Kidney tubule cell (primary cell): ENCODE measurements at regions not wholly inside any gene's neighbourhood (a gene's known extent, or its start where the extent isn't known, plus 50 kb on each side); places are given as distances from the start of the nearest gene placed in this dataset.
A peak's percentile ranks its signal among the peaks of the same experiment; 100 is the strongest.

ENCODE experiments used
- DNase-seq: peaks from one replicate; pipeline ENCODE4 v3.0.0-alpha.2; 2018; ENCODE audit warnings: low spot score

DNA sequence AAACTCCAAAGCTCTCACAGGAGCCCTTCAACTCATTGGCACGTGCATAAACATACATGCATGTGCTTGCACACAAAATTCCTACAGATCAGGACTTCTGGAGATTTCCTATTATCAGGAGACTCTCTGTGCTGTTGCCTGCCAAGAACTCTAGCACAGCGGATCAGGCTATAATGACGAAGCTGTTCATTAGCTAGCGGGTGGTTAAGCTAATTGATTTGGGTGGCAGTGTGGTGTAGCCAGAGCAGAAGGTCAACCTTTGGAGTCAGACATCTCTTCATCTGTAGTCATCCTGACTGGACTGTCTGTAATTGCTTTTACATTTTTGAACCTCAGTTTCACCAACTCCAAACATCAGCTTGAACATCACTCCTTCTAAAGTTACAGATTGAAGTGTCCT lies 69.0 kb downstream of the KIF2B start:
- DNase-seq = peak; percentile 44

DNA sequence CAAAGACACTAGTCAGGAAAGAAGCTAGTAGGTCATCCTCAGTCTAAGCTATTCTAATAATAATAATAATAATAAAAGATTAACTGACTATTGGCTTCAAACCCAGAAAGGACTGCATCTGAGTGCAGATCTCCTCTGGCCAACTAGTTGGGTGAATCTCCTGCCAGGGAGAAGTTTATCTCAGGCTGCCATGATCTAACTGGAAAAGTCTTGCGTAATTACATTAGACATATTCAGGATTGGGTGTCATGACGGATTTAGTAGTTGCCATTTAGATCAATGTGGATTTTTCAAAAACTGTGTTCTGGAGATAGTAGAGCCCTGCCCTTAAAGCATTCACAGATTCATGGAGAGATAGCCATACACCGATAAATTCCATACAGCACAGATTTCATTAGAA lies 69.5 kb downstream of the KIF2B start:
- no peak for DNase-seq

DNA sequence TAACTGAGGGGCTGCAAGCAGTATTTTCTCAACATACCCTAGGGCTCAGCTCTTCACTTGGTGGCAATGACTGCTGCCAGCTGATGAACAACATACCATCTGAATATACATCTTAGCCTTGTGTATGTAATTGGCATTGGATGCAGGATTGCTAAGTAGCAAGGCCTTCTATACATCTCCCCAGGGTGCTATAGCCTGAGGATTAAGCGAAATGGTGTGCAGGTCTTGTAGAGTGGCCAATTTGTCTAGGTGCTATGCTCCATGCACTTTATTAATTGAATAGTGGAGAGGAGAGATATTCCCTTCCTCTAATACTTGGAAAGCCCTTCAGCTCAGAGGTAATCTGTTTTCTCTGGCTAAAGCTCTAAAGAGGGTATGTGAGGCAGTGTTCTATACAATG lies 71.9 kb downstream of the KIF2B start:
- DNase-seq = no peak

DNA sequence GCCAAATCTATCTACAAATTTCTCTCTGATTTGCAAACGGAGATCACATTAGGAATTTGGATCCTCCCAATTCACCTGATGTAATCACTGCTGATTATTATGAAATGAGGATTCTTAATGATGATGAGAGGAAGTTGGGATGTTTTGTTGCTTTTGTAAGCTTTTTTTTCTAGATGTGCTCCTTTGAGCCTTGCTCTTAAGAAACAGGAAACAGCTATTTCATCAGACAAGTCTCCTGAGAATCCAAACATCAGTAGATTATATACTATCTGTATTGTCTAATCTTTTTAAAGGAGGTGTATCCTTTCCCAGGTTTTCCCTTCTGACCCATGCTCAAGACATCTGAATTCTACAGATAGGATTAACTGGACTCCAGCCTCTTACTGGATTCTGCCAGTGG lies 73.3 kb downstream of the KIF2B start:
- DNase-seq = no peak

DNA sequence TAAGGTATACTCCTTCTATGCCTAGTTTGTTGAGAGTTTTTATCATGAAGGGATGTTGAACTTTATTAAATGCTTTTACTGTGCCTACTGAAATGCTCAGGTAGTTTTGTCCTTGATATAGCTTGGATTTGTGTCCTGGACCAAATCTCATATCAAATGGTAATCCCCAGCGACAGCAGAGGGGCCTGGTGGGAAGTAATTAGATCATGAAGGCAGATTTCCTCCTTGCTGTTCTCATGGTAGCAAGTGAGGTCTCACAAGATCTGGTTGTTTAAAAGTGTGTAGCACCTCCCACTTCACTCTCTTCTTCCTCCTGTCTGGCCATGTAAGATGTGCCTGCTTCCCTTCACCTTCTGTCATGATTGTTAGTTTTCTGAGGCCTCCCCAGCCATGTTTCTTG lies 78.2 kb downstream of the KIF2B start:
- no peak for DNase-seq

DNA sequence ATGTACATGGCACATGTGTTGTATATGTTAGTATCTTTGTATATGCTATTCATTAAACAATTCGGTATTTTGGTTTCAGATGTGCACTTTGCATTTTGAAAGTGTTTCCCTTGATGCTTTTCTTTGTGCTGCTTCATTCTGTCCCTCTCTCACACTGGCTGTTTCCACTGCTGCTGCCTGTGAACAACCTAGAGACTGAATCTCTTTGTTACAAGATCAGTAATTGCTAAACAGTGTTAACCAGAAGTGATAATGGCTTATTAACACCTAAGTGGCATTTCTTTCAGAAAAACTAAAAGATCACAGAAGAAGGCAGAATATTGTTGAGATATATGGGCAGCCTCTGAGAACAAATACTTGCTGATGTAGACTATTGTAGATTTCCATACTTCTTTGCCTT lies 84.7 kb downstream of the KIF2B start:
- DNase-seq = no peak

DNA sequence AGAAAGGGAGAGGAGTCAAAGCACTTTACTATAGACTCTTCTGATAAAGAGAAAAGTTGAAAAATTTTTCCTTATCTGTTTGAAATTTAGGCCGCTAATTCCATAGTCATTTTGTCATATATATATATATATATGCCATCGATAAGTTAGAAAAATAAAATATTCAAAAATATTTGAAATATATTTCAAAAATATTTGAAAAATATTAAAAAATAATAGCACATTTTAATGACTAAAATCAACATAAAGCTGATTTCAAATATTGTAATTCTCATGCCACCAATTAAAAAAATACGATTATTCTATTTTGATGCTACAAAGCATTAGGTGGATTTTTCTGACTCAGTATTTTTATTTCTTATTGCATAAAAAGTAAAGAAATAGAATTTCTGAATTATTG lies 87.1 kb downstream of the KIF2B start:
- no peak for DNase-seq

DNA sequence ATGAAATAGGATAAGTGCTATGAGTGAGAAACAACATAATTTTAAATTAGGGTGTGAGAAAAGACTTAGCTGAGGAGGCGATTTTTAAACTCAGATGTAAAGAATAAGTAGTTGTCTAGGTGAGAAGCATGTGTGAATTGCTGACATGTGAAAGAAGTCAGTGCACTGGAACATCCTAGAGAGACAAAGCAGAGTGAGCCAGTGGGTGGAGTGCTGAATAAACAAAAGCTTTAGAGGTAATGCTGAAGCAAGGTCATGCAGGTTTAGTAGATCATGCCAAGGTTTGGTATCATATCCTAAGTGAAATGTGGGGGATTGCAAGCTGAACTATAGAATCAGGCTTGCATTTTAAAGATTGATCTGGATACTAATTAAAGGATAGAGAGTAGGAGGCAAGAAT lies 89.4 kb downstream of the KIF2B start:
- DNase-seq = no peak

DNA sequence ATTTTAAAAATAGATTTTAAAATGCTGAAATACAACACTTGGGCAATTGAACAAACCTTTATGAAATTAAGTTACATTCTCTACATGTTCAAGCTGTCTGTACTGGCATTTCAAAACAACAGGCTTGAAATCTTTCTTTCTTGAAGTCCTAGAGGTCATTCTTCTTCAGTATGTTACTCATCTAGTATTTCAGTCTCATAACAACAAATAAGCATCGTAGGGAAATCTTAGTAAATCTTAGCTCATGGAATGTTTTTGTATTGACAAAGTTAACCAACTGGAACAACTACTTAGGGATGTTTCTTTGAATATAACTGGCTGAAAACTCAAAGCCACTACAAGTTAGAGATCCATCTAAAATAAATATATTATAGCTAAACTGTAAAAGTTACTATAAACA lies 96.6 kb downstream of the KIF2B start:
- peak; percentile 2 for DNase-seq

DNA sequence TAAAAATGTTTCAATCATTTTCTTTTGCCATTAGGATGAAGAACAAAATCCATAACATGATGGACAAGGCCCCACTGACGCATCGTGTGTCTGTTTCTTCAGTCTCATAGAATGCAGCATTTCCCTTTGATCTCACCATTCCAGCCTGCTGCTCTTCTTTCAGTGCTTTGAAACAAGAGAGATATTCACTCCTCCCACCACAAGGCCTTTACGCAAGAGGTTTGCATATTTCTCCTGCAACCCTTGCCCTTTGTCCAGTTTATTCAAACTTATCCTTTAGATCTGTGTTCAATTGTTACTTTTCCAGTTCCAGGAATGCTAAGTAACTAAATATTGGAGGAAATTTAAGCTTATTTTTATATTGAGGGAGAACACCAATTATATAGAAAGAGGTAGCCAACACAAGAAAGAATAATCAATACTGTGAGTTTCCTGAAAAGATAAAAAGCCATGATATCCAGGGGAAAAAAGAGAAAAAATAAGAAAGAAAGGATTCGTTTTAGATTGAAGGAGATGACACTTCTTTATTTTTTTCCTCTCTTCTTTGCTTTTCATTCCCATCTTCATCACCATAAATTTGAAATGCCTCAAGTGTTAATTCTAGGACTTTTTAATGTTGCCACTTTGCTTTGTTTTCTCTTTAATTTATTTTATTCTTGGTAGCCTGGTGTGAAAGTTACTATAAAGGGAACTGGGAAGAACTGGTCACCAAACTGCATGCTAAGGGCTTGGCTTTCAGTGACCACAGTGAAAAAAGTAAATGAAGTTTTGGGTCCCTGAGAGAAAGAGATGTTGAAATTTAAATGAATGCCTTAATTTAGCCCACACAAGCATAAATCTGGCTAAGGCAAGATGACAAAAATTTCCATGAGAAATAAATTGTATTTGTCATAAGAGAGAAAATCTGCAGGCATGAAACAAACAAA lies 102.1 kb downstream of the KIF2B start:
- DNase-seq = peak; percentile 4

DNA sequence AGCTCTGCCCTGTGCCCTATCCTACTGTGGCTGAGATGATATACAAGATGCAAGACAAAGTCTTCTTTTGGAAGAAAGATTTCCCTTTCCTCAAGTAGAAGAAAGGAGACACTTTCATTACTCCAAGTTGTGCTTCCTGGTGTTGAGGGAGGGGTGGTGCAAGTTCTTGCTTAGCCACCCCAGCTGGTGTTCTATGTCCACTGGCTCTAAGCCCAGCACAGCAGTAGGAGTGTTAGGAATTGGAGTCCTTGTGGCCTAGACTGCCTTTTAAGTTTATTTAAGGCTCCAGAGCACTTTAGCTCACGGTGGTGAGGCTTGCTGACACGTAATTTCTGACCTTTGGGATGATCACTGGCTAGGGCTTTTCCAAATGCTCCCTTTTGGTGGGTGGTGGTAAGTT lies 109.7 kb downstream of the KIF2B start:
- DNase-seq = no peak

DNA sequence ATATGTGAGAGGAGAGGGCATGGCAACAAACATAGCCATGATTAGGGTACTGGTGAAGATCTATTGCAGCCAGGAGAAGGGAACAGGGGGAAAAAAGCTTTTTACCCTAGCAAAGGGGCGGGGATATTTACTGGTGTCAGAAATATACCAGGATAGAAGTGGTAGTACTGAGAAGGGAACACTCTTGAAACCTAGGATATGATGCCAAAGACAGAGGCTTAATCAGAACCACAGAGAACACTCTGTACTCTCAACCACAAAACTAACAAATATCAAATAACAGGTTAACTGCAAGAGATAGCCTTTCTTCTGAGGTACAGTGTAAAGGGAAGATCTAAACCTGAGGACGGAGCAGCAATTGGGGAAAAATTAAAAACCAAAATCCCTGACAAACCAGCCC lies 112.2 kb downstream of the KIF2B start:
- DNase-seq = no peak

DNA sequence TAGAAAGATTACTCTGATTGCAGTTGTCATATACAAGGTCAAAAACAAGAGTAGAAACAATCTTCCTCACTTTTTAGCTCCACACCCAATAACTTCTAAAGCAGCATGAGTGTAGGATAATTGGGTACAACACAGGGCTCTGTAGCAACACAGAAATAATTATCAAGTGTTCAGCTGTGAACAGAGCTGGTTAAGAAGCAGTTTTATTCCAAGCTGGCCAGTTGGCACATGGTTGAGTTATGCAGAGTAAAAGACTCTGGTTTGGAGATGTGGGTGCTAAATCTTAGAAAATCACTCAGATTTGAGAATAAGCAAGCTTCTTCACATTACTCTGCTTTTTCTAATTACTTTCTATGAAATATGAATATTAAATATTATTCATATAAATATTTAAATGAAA lies 118.5 kb downstream of the KIF2B start:
- no peak for DNase-seq

DNA sequence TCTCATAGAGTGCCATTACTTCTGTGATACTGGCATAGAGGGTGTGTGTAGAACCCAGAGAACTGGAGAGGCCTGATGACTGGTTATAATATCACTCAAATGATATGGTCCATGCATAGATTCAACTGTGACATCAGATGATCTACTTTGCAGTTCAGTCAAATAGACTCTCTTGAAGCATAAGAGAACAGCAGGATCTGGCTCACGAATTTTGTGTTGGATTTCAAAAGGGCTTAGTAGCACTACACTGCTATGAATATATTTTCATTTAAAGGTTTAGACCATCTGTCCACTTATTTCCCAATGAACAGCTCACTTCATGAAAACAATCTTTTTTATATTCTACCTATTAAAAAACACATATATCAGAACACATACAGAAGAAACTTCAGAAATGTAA lies 119.7 kb downstream of the KIF2B start:
- DNase-seq = no peak

DNA sequence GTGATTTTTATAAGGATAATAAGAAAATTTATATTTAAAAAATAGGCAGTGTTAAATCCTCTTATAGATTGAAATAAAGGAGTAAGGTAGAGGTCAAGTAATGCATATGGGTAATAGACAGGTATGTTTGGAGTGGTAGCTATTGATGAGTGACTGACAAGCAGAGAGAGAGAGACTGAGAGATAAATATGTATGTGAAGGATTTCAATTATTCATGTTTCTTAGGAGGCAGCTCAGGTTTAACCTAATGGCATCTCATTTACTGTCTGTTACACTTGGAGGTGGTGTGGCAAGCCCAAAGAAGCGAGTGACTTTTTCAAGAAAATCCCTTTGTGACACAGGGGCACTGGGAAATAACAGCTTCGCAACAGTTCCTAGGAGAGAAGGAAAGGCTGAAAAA lies 120.2 kb downstream of the KIF2B start:
- no peak for DNase-seq

DNA sequence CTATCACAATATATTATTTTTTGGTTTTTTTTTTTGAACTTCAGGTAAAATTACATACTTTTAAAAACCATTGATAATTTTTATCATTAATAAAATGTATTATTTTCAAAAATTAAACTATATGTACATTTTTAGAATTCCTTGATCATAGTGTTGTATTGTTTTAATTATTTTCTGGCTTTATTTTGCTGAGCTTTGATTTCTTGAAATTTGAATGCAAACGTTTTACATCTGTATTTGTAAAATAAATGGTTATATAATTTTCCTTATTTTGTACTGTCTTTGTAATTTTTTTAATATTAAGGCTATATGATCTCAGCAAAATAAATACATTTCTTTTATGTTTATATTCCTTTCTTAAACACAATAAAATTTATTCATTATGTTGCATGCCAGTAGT lies 125.6 kb downstream of the KIF2B start:
- DNase-seq = no peak

DNA sequence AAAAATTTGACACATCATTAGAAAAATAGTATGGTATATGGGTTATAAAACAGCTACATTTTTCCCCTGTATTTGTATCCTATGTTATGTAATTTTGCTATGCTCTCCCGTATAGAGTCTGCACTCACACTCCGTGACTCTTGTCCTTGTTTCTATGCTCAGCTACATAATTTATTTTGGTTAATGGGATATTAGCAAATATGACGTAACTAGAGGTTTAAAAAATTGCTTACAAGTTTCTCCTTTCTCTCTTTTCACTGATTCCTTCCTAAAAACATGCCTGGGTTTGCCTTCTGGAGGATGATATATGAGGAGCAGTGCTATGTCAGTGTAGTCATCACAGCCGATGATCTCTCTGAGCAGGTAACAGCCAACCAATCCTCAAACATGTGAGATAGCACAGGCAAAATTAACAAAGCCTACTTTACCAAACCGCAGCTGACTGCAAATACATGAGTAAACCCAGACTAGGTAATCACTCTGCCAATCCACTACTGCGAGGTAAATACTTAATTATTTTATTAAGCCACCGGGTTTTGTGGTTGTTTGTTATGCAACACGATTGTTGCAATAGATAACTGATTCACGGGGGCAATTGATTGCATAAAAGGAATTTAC lies 126.9 kb downstream of the KIF2B start:
- peak; percentile 9 for DNase-seq

DNA sequence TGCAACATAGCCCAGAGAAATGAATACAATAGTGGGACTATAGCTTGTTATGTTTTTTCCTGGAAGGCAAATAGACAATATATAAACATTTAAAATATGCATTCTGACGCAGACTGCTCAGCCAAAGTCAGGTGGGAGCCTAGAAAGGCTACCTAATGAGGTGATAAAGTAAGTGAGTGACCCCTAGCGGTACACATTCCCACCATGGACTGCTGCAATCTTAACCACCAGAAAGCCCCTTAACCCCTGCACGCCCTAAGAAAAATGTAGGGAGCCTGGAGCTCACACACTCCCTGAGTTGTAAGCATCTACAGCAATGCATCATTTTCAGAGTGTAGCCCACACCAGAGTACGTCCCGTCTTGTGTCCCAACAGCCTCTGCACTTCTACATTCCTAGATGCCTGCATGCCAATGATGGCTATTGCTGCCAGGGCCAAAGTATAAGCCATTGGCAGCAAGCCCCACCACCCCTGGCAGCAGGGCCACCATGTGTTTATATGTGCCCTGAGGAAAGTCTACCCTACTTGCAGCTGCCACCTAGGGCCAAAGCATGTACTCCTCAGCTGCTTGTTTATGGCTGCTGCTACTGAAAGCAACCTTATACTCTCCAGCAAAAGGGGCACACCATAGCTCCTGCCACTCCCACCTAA lies 127.6 kb downstream of the KIF2B start:
- DNase-seq = peak; percentile 29

DNA sequence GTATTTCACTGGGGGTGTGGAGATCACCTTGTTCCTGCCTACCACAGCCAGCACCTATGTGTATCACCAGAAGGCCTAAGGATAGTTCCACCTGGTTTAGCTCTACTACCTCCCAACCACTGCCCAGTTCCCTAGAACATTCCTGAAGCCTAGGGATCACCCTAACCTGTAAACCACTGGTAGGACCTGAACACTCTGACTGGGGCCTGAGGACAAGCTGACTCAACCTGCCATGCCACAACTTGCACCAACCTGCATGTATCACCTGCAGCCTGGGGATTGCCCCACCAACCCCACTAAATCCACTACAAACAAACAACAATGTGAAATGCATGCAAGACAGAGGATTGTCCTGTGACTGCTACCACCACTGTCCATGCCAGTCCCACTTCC lies 128.1 kb downstream of the KIF2B start:
- no peak for DNase-seq

DNA sequence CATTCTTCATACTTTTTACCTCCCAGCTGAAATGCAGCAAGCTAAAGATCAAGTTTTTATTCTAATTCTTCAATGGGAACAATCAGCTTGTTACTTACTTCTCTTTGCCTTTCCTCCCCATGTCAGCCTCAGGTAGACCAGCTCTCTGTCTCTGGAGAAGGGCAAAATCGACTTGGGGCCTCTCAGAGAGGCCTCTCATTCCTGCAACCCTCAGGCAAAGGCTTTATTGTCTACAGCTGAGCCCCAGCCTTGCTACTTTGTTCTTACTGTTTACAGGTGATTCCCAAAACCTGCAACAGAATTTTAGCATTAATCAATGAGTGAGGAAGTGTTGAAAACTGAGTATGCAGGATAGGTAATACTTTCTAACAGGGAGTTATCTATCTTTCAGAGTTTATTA lies 148.6 kb downstream of the KIF2B start:
- DNase-seq = no peak

DNA sequence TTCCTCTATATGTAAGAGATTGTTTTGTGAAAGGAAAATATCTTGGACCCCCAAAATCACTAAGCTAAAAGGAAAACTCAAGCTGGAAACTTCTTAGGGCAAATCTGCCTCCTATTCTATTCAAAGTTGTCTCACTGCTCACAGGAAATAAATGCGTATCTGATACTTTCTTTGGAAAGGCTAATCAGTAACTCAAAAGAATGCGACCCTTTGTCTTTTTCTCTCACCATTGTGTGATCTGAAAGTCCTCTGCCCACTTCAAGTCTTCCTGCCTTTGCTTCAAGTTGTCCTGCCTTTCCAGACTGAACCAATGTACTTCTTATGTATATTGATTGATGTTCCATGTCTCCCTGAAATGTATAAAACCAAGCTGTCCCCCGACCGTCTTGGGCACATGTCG lies 157.3 kb downstream of the KIF2B start:
- peak; percentile 3 for DNase-seq

DNA sequence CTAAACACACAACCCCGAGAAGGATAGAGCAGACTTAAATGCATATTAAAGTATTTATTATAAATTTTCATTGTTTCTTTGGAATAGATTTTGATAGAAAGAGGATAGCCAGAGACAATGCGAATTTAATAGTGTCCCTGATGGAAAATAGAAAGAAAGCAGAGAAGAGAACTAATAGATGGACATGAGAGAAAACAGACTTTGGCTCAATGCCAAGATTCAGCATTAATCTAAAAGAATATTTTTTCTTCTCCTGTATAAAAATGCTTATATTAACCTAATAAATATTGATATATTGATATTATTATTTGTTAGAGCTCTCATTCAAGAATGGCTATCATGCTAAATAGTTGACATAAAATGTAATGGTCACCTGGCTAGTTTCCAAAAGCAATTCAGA lies 173.4 kb downstream of the KIF2B start:
- no peak for DNase-seq

DNA sequence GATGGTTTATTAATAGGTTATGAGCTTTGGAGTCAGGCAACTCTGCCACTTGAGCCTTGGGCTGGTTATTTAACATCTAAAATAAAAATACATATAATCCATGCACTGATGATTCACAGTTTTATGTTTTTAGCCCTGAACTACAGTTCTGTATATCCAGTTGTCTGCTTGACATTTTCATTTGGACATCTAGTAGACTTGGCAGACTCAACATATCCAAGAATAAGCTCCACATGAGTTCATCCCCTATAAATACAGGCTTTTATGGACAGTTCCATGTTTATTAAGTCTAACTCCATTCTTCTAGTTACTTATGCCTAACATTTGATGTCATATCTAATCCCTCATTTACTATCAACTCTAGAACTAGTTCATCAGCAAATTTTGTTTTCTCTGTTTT lies 174.2 kb downstream of the KIF2B start:
- DNase-seq = no peak
